SU-DHL-6 (cell line): ENCODE measurements at regions not wholly inside any gene's neighbourhood (a gene's known extent, or its start where the extent isn't known, plus 50 kb on each side); places are given as distances from the start of the nearest gene placed in this dataset.

Source experiments
- CTCF ChIP-seq: fragments of 200-600 bp; sonication (generic); IDR thresholded peaks from one replicate; pipeline ENCODE4 v1.5.1; 2017; ENCODE audit warnings: antibody characterized with exemption, mild to moderate bottlenecking, low read length, moderate library complexity; ENCODE audit not compliant: insufficient read depth, poor library complexity, severe bottlenecking
- EZH2phosphoT487 ChIP-seq: fragments of 200-600 bp; sonication (generic), shearing (Covaris generic); conservative IDR thresholded peaks from 2 replicates; pipeline ENCODE4 v1.6.1; 2018; ENCODE audit warnings: mild to moderate bottlenecking, antibody characterized with exemption, low read length, moderate library complexity, mixed read lengths

GRCh38 chr3:188055388-188055787 lies 98.6 kb upstream of the LPP start:
- TF ChIP-seq CTCF (no peak), EZH2phosphoT487 (no peak)
